ENCODE measurements at regions not wholly inside any gene's neighbourhood (a gene's known extent, or its start where the extent isn't known, plus 50 kb on each side); places are given as distances from the start of the nearest gene placed in this dataset.

DNA sequence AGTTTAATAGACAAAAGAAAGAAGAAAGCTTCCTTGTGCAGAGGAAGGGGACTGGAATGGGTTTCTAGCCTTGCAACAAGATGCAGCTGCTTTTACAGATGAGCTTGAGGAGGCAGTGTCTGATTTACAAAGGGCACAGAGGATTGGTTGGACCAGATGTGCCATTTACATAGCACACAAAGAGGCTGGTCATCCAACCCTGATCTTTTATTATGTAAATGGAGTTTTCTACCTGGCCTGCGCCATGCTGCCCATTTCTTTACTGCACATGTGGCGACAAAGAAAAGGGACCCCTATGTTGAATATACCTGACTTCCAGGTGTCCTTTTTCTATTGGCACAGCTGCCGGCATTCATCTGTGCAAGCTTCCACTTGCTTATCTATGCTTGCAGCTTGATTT is 409.4 kb upstream of the FRG2C start:
- TF ChIP-seq, protein P1, sequence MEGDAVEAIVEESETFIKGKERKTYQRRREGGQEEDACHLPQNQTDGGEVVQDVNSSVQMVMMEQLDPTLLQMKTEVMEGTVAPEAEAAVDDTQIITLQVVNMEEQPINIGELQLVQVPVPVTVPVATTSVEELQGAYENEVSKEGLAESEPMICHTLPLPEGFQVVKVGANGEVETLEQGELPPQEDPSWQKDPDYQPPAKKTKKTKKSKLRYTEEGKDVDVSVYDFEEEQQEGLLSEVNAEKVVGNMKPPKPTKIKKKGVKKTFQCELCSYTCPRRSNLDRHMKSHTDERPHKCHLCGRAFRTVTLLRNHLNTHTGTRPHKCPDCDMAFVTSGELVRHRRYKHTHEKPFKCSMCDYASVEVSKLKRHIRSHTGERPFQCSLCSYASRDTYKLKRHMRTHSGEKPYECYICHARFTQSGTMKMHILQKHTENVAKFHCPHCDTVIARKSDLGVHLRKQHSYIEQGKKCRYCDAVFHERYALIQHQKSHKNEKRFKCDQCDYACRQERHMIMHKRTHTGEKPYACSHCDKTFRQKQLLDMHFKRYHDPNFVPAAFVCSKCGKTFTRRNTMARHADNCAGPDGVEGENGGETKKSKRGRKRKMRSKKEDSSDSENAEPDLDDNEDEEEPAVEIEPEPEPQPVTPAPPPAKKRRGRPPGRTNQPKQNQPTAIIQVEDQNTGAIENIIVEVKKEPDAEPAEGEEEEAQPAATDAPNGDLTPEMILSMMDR (IDR thresholded peaks at IDR 0.05 in 4 of 5, conservative IDR thresholded peaks at IDR 0.05 in 1 of 5) = no peak
- TF ChIP-seq POLR2A (IDR thresholded peaks at IDR 0.05) = no peak
